GM18508 (cell line): ENCODE measurements at regions not wholly inside any gene's neighbourhood (a gene's known extent, or its start where the extent isn't known, plus 50 kb on each side); places are given as distances from the start of the nearest gene placed in this dataset.

Source experiments
- ATAC-seq: cut with Tn5 transposase; IDR thresholded peaks from one replicate; pipeline ENCODE4 v1.9.1; 2021; ENCODE audit warnings: moderate number of reproducible peaks; ENCODE audit not compliant: insufficient read depth, unreplicated experiment

- ATAC-seq = no peak
Observed at GRCh38 chr5:2258861-2259260, 376.1 kb upstream of the IRX4 start.

DNA sequence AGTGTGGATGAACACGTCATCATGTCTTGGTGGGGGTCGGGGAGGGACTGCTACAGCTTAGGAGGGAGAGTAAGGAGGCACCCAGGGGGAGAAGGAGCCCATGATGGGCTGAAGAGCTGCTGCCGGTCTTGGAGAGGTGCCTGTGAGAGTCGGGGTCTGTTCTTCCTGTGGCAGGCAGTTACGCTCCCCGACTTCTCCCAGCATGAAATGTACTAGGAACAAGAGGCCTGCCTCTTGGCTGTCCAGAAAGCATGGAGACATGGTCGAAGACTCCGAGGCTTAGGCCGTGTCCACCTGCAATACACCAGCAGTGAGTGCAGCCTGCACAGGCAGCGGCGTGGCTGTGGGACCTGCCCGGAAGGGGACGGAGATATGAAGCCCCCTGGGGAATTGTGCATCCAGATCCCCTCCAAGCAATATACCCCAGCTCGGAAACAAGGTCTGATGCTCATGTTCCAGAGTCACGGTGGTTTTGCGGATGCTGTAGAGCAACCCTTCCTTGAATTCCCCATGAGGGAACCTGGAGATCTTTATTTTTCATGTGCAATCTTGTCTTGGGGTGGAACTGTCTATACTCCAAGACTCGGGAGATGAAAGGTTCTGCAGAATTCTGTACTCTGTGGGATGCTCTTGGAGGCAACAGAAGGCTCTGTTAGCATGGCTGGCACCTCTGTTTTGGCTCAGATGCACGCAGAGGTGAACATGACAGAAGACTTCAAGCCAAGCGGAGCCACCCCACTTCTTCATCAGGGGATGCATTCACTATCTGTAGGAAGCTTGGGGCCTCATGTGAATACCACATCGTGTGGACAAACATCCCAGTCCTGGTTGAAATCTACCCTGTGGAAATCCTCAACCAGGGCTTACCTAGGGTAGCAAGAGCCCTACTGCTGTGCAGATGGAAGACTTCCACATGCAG is 374.9 kb upstream of the IRX4 start:
- ATAC-seq = no peak

- no peak for ATAC-seq
Observed at GRCh38 chr5:2256691-2257280, 374.1 kb upstream of the IRX4 start.

- no peak for ATAC-seq
Observed at GRCh38 chr5:2255915-2256690, 373.4 kb upstream of the IRX4 start.

GRCh38 chr5:2254880-2255750 is 372.4 kb upstream of the IRX4 start:
- ATAC-seq = no peak

GRCh38 chr5:2254406-2254805 is 371.7 kb upstream of the IRX4 start:
- no peak for ATAC-seq

DNA sequence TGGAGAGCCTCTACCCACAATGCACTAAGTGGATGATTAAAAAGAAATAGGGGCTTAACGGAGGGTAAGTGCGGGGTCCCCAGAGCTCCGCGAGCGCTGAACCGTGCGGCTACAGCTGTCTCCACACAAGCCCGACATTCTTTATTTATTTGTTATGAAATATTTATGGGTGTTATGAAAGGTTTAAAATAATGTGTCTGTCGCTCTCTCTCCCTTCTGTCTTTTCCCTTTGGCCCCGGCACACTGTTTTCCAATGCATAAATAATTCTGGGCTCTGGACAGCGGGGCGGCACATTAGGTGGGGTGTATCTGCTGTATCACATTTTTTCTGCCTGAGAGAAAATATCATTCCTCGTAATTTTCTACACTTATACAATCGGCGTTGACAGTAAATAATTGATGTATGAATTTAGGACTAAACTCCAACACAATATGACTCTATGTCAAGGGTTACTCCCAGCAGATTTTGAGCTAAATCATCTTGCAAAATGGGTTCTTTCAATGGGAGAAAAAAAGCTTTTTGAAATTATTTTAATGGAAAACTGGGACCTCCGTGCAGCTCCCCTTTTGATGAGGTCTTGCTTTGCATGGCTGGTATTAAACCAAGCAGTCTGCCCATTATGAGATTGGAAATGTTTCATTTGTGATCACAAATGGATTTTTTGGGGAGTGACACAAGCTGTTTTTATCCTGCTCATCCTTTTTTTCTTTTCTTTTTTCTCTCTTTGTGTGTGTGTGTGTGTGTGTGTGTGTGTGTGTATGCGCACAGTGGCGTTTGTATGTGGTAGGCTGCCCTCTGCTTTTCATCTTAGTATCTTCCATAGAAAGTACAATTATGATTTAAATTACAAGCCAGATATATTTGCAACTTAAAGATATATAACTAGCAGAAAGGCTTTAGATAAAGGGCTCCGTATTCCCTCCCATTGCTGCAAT is 370.6 kb upstream of the IRX4 start:
- ATAC-seq = no peak

GRCh38 chr5:2251751-2252150 is 369.0 kb upstream of the IRX4 start:
- ATAC-seq = no peak

DNA sequence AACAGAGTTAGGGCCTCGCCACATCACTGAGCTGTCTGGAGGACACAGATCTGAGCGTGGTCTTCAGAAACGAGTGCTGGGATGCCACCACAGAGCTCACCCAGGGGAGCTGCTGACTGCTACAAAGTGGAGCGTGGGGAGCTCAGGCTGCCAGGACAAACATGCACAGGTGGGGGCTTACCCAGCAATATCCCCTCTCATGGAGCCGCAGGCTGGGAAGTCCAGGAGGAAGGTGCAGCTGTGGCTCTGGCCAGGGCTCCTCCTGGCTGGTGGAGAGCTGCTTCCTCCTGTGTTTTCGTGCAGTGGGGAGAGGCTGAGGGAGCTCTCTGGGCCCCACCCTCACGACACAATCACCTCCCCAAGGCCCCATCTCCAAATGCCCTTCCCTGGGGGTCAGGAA is 368.6 kb upstream of the IRX4 start:
- ATAC-seq = no peak

DNA sequence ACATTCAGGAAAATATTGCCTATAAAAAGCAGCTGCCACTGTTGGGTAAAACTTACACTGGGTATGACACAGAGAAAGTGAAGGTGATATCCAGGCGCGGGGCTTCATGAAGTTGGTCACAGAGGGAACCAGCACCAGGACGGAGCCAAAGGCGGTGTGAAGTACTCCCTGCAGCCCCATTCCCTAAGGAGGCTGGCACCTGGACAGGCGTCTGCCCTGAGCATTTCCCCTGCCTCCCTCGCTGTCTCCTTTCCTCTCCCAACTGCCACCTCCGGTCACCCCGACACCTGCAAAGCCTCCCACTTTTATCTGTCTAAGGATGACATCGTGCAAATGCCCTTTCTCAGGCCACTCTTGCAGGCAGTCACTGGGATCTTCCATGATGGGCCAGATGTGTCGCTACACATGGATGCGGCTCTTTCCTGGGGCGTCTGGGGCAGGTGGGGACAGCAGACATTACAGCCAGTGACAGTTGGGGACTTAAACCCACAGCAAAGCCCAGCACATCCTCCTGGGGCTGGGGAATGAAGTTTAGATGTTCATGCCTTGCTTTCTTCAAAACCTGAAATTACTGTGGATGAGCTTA is 367.7 kb upstream of the IRX4 start:
- no peak for ATAC-seq

- ATAC-seq = no peak
Observed at GRCh38 chr5:2249442-2249841, 366.7 kb upstream of the IRX4 start.

GRCh38 chr5:2249026-2249425 is 366.3 kb upstream of the IRX4 start:
- ATAC-seq = no peak

DNA sequence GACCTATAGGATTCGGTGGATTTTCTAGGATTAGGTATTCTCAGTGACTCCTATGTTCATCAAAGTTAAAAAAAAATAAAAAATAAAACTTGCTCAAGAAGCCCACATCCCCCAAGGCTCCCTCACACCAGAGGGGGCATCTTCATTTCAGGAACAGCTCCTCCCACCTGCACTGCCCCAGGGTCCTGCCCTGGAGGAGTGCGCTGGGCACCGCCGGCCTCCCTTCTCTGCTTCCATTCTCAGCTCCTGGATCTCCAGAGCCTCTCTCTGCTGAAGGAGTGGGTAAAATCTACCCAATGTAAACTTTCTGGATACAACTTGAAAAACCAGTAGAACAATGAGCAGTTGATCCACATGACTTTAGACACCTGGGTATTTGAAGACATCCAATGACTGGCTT is 359.8 kb upstream of the IRX4 start:
- ATAC-seq = no peak

- ATAC-seq = no peak
Observed at GRCh38 chr5:2241842-2242241, 359.1 kb upstream of the IRX4 start.

DNA sequence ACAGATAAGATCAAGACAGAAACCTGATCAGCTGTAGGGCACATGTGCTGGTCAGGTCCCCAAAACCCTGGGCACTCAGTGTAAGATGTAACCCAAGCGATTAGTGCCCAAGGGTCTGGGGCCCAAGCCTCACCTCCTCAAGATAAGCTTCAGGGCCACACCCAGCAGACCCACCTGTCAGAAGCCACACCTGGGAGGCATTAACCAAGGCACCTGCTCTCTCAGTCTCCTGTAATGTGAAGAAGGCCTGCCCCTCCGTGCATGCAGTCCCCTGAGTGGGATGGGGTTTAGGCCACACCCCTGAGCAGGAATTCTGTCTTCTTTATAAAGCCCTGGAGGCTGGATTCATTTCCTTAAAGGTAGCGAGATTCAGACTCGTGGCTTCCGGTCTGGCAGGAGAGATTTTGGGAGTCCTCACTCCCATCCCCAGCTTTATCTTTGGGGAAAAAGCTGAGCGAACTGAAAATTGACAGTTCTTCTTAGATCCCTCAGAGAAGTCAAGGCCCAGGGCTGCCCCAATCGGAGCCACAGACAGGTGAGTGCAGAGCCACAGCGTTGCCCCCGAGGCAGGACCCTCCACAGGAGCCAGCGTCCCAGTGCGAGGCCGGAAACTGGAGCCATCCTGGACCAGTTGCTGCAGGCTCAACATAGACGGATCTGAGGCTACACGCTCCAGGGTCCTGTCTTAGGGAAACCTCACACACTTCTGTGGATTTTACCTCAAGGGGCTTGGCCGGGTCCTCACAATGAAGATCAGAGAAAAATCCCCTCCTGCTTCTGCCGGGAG is 357.6 kb upstream of the IRX4 start:
- ATAC-seq = no peak

GRCh38 chr5:2239201-2239910 is 356.6 kb upstream of the IRX4 start:
- no peak for ATAC-seq

- ATAC-seq = no peak
Observed at GRCh38 chr5:2238732-2239131, 356.0 kb upstream of the IRX4 start.
